OCI-LY1 (cell line): ENCODE measurements at regions not wholly inside any gene's neighbourhood (a gene's known extent, or its start where the extent isn't known, plus 50 kb on each side); places are given as distances from the start of the nearest gene placed in this dataset.

ENCODE experiments used
- H2AFZ ChIP-seq: fragments of 200-600 bp; sonication (generic), shearing (Covaris generic); 2 replicates; pipeline ENCODE4 v1.6.0; 2014; ENCODE audit warnings: antibody characterized with exemption, mild to moderate bottlenecking, low read length
- H3F3A ChIP-seq: fragments of 200-600 bp; sonication (generic), shearing (Covaris generic); 2 replicates; pipeline ENCODE4 v1.6.0; 2014; ENCODE audit warnings: mild to moderate bottlenecking, antibody characterized with exemption, low read length, moderate library complexity; ENCODE audit not compliant: insufficient read depth
- H3K27ac ChIP-seq: fragments of 200-600 bp; sonication (generic); 2 replicates; pipeline ENCODE4 v1.5.1; 2014; ENCODE audit warnings: low read length, mixed run types, mild to moderate bottlenecking, low read depth; ENCODE audit not compliant: poor library complexity, severe bottlenecking
- H3K27me3 ChIP-seq: fragments of 200-600 bp; sonication (generic); 2 replicates; pipeline ENCODE4 v1.6.0; 2014; ENCODE audit warnings: antibody characterized with exemption, mild to moderate bottlenecking, low read length, moderate library complexity; ENCODE audit not compliant: insufficient read depth
- H3K36me3 ChIP-seq: fragments of 200-600 bp; sonication (generic); 2 replicates; pipeline ENCODE4 v1.6.1; 2014; ENCODE audit warnings: mild to moderate bottlenecking, antibody characterized with exemption, low read length, moderate library complexity, mixed read lengths; ENCODE audit not compliant: insufficient read depth
- H3K4me1 ChIP-seq: fragments of 200-600 bp; sonication (generic); 2 replicates; pipeline ENCODE4 v1.5.1; 2014; ENCODE audit warnings: mild to moderate bottlenecking, low read length, moderate library complexity; ENCODE audit not compliant: insufficient read depth, severe bottlenecking
- H3K4me2 ChIP-seq: fragments of 200-600 bp; sonication (generic), shearing (Covaris generic); 2 replicates; pipeline ENCODE4 v1.6.1; 2014; ENCODE audit warnings: low read length
- H3K4me3 ChIP-seq: fragments of 200-600 bp; sonication (generic); 2 replicates; pipeline ENCODE4 v1.5.1; 2014; ENCODE audit warnings: low read length, low read depth, mild to moderate bottlenecking, mixed read lengths; ENCODE audit not compliant: poor library complexity, severe bottlenecking
- H3K79me2 ChIP-seq: fragments of 200-600 bp; shearing (Covaris generic); 2 replicates; pipeline ENCODE4 v1.6.1; 2016; ENCODE audit warnings: mixed run types, low read length, mixed read lengths; ENCODE audit not compliant: insufficient read depth
- H3K9ac ChIP-seq: fragments of 200-600 bp; sonication (generic), shearing (Covaris generic); 2 replicates; pipeline ENCODE4 v1.6.1; 2014; ENCODE audit warnings: mild to moderate bottlenecking, low read length, mixed read lengths
- H3K9me2 ChIP-seq: fragments of 200-600 bp; sonication (generic), shearing (Covaris generic); 2 replicates; pipeline ENCODE4 v1.6.1; 2014; ENCODE audit warnings: low read depth, mild to moderate bottlenecking, low read length, mixed read lengths
- H3K9me3 ChIP-seq: fragments of 200-600 bp; shearing (Covaris generic); 2 replicates; pipeline ENCODE4 v1.6.1; 2014; ENCODE audit warnings: low read length, mixed read lengths
- H4K20me1 ChIP-seq: fragments of 200-600 bp; sonication (generic), shearing (Covaris generic); 2 replicates; pipeline ENCODE4 v1.6.0; 2016; ENCODE audit warnings: mild to moderate bottlenecking, low read length; ENCODE audit not compliant: insufficient read depth
- CTCF ChIP-seq: fragments of 200-600 bp; sonication (generic), shearing (Covaris generic); IDR thresholded peaks from 2 replicates; pipeline ENCODE4 v1.5.1; 2017; ENCODE audit warnings: mild to moderate bottlenecking, antibody characterized with exemption, low read length, moderate library complexity, mixed read lengths
- EZH2 ChIP-seq: fragments of 200-600 bp; sonication (generic), shearing (Covaris generic); IDR thresholded peaks from 2 replicates; pipeline ENCODE4 v1.8.0; 2017; ENCODE audit warnings: borderline replicate concordance, mixed run types, mild to moderate bottlenecking, antibody characterized with exemption, low read length, moderate library complexity, mixed read lengths

GRCh38 chr11:28951191-28951590 lies 843.0 kb downstream of the METTL15 start:
- Histone ChIP-seq H3K9ac (no peak overlapping the region), H3K27me3 (no peaks in the 10 kb centered on the region), H3K4me3 (no peak overlapping the region), H3K36me3 (no peaks in the 10 kb centered on the region), H4K20me1 (no peaks in the 10 kb centered on the region), H3K9me3 (no peaks in the 10 kb centered on the region), H3F3A (no peaks in the 10 kb centered on the region), H3K27ac (no peak overlapping the region), H3K79me2 (no peaks in the 10 kb centered on the region), H2AFZ (no peak overlapping the region), H3K4me1 (no peaks in the 10 kb centered on the region), H3K4me2 (no peak overlapping the region), H3K9me2 (no peaks in the 10 kb centered on the region)
- TF ChIP-seq EZH2 (no peak), CTCF (no peak)

GRCh38 chr11:28939381-28939780 lies 831.2 kb downstream of the METTL15 start:
- H3K27me3 ChIP-seq = no peaks in the 10 kb centered on the region
- H3K9me2 ChIP-seq = no peaks in the 10 kb centered on the region
- no peaks in the 10 kb centered on the region for H3F3A ChIP-seq
- H2AFZ ChIP-seq = no peak overlapping the region
- H3K36me3 ChIP-seq = no peaks in the 10 kb centered on the region
- H3K27ac ChIP-seq = no peak overlapping the region
- H3K79me2 ChIP-seq = no peaks in the 10 kb centered on the region
- H3K4me3 ChIP-seq = no peak overlapping the region
- no peak overlapping the region for H3K9ac ChIP-seq
- H3K4me2 ChIP-seq = no peak overlapping the region
- TF ChIP-seq CTCF (no peak), EZH2 (no peak)
- no peaks in the 10 kb centered on the region for H4K20me1 ChIP-seq
- H3K4me1 ChIP-seq = no peaks in the 10 kb centered on the region
- no peaks in the 10 kb centered on the region for H3K9me3 ChIP-seq

- H3K4me2 ChIP-seq = no peak overlapping the region
- TF ChIP-seq EZH2 = no peak
- TF ChIP-seq CTCF = no peak
These were observed 829.9 kb downstream of the METTL15 start for GRCh38 chr11:28938091-28938490.

More at GRCh38 chr11:28938091-28938490, 829.9 kb downstream of the METTL15 start:
- Histone ChIP-seq H3K9me2 (no peaks in the 10 kb centered on the region), H2AFZ (no peak overlapping the region), H3K9ac (no peak overlapping the region), H3K9me3 (no peaks in the 10 kb centered on the region), H3F3A (no peaks in the 10 kb centered on the region), H3K27ac (no peak overlapping the region), H3K4me3 (no peak overlapping the region), H3K36me3 (no peaks in the 10 kb centered on the region), H3K79me2 (no peaks in the 10 kb centered on the region), H3K4me1 (no peaks in the 10 kb centered on the region), H4K20me1 (no peaks in the 10 kb centered on the region), H3K27me3 (no peaks in the 10 kb centered on the region)
